ENCODE measurements at regions not wholly inside any gene's neighbourhood (a gene's known extent, or its start where the extent isn't known, plus 50 kb on each side); places are given as distances from the start of the nearest gene placed in this dataset.
"Not testable (repeated sequence)": the region's sequence is repeated elsewhere in the genome, so short reads cannot be mapped to it uniquely, and the experiment has no call there.

DNA sequence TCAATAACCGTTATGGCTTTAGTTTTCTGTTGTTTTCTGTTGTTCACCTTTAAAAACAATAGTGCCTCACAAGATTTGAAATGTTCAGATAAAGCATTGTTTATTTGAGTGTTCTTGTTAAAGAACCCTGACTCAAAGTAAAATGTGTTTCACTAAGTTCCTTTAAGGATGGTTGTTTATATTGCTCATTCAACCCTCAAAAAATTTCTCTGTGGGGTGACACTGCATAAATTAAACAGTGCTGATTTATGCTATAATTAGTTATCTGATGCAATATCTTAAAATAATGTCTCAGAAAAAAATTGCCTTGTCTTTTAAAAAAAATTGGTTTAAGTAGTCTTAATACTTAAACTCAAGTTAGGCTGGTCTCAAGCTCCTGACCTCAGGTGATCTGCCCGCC, 775.1 kb downstream of the FLRT2 start:
- no peak for DNase-seq

DNA sequence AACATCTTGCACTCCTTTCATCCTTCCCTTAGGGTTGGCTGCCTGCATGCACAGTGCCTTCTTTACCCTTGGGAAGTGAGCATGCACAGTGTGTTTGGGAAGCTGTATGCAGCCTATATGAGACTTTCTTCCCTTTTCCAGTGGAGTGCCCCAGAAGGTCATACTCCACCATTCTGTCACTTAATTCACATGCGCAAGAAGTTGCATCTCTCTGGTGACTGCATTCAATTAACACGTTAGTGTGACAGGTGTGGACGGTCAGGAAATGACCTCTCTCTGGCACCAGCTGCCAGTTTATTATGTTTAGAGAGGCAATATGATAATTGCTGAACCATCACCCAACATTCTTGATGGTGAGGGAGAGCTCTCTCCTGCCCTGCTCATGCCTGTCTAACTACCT, 770.0 kb downstream of the FLRT2 start:
- no peak for DNase-seq

DNA sequence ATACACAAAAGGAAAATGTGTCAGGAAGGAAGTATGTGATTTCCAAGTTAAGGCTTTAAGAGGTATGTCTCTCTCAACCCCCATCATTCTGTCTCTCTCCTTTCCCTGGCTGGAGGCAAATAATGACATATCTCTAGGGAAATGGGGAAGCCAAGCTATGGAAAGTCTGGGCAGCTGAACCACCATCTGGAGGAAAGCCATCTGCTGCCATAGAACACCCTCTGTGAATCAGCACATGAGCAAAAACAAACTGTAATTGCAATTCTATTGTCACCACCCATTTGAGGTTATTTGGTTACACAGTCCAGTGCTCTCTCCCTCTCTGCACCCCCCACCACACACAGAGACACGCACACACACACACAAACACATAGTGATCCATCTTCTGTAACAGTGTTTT, 766.2 kb downstream of the FLRT2 start:
- DNase-seq, result peak; percentile 82

DNA sequence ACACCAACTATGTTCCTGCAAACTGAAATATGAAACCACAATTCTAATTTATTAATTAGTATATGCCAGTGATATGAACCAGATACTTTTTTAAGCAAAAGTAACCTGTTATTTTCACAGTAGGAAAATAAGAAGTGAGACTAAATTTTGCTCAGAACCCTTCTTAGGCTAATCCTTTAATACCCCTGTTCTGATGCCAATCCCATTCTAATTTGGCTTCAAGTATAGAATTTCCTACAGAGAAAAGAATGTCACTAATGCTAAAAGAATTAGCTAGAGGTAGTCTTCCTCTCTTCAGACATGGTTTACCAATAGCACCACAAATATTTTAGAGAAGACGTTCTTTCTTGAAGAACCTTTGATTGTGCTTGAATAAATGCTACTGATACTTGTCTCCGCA, 758.4 kb downstream of the FLRT2 start:
- no peak for DNase-seq

DNA sequence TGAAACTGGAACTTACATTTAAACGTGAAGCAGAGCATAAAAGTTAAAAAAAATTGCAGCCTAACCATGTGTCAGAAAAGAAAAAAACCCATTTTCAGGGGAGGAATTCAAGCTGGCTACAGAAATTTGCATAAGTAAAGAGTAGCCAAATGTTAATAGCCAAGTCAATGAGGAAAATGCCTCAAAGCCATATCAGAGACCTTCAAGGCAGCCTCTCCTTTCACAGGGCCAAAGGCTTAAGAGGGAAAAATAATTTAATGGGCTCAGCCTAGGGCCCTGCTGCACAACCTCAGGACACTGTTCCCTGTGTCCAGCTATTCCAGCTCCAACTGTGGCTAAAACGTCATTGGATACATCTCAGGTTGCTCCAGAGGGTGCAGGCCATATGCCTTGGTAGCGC, 749.5 kb downstream of the FLRT2 start:
- DNase-seq, result no peak

DNA sequence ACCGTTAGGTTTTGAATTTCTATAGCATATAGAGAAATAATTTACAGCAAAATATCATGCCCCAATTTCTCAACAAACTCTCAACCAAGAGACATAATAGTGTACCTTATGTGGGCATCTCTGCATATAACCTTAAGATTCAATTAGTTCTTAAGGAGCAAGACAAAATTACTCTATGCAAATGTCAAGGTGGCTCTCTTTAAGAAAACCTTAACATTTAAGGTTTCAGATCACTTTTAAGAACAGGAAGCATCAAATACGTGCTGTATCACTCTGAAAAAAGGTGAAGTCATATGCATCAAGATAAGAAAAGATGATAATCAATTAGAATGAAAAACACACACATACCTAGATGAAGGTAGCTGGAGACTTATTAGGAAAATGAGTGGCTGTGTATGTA, 728.0 kb downstream of the FLRT2 start:
- no peak for DNase-seq

DNA sequence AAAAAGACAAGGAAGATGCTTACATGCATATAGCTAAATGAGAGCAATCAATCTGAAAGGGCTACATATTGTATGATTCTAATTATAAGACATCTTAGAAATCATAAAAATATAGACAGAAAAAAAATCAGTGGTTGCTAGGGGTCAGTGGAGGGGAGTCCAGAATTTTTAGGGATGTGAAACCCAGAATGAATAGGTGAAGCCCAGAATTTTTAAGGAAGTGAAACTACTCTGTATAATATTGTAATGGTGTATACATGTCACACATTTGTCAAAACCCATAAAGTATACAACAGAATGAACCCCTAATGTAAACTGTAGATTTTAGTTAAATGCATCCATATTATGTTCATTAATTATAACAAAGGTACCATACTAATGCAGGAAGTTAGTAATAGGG, 713.2 kb downstream of the FLRT2 start:
- DNase-seq, result no peak

DNA sequence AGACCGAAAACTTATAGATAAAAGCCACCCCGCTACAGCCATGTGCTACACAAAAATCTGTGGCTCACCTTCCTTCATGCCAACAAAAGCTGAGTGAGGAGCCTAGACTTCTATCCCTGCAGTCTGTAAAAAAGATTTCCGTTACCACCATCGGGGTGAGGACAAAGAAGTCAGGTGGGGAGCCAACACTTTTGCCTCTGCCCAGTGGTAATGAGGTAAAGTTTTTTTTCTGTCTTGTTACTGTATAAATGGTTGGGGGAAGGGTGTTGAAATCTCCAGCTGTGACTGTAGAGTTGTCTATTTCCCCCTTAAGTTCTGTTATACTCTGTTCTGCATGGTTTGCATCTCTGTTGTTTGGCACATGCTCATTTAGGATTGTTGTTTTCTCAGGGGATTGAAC, 707.8 kb downstream of the FLRT2 start:
- peak; percentile 35 for DNase-seq

DNA sequence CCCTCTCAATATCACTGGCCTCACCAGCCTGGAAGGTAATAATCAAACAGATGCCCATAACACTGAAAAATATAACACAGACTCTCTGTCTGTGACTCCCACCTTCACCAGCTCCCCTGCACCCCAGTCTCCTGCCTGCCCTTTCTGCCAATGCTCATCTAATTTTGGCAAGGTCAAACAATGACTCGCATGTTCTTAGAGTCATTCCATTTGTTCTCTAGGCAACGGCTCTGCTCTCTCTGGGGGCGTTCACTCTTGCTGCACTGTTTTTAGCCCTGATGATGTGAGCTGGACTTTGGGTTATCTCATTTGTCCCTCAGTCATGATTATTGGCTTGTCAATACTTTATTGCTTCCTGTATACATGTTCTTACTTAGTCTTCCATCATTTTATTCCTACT, 691.8 kb downstream of the FLRT2 start:
- no peak for DNase-seq

DNA sequence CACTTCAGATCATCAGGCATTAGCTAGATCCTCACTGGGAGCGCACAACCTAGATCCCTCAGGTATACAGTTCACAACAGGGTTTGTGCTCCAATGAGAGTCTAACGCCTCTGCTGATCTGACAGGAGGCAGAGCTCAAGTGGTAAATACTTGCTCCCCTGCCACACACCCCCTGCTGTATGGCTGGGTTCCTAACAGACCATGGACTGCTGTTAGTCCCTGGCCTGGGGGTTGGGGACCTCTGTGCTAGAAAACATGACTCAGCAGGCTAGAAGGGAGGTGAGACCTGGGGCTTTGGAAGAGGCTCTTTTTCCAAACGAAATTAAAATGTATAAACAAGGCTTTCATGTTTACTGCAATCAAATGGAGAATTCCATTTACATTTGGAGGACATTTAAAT, 691.1 kb downstream of the FLRT2 start:
- DNase-seq, result no peak

DNA sequence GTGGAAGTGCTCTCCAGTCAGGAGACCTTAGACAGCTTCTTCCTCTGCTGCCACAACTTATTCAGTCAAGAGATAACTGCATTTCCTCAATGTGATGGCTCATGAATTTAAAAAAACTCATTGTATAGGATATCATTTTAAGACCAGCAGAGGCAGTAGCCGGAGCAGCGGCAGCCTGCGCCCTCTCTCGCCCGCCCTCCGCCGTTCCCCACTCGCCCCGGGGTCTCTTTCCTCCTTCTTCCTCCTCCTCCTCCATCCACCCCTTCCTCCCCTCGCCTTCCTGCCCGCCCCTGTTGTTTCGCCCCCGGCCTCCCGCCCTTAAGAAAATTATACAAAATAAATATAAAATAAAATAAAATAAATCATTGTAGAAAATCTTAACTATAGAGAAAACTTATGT, 687.6 kb downstream of the FLRT2 start:
- DNase-seq, result no peak

DNA sequence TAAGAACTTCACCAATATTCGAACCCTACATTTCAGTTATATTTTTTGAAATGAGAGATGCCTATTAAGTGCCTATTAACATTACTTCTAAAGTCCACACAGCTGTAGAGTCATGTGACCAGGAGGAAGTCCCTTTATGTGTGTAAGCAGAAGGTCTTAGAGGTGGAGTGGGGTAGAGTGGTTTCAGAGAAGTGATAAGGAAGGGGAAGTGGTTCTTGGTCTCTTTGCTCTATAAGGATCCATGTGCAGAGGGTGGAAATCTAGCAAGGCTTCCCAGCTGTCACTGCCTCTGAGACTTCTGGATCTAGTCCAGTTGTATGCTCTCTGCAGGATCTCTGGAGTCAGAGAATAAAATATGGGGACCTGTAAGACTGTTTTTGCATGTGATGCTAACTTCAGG, 673.9 kb downstream of the FLRT2 start:
- DNase-seq, result no peak

DNA sequence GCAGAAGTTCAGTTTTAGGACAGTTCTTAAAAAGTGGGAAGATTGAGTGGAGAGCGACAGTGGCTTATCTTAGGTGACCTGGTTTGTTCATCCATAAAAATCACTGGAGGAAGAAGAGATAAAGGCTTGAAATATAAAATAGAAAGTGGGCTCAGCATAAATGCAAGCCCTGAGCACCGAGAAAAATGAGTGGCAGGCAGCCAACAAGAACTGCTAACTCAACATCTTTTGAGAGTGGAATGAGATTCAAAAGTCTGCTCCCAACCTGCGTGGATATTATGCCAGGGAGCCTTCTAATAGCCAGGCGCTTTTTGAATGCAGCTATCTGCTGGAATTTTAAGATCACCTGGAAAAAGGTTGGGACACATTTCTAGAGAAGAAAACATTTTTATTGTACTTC, 666.5 kb downstream of the FLRT2 start:
- no peak for DNase-seq

DNA sequence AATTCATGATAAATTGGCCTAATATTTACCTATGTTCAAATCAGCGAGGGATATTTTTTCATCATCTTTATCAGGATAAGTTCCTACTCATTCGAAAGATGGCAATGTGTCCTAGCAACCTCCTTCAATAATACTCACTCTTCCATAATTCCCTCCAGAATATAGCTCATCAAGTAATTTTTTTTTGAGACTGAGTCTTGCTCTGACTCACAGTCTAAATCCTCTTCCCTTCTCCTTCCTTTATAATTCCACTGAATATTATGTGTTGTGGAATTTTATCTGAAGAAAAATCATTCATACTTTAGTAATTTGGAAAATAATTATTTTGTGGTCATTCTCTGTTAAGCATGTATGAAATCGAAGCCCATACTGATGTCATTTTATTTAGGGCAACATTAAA, 663.8 kb downstream of the FLRT2 start:
- DNase-seq, result no peak

DNA sequence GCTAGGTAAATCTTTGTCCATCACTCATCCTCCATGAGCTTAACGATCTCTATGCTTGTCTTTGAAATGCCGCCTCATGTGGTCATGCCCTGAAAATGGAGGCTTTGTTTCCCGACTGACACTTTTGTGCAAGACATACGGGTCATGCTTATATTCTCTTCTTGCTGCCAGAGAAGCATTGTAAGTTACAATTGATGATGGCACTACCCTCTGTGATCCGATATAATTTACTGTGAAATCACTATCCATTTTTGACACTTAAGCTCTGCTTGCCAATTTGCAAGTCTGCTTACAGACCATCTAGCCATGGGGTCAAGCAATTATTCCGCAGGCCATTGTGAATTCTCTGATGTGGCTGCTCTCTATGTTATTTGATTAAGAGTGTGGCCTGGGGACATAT, 650.0 kb downstream of the FLRT2 start:
- no peak for DNase-seq

DNA sequence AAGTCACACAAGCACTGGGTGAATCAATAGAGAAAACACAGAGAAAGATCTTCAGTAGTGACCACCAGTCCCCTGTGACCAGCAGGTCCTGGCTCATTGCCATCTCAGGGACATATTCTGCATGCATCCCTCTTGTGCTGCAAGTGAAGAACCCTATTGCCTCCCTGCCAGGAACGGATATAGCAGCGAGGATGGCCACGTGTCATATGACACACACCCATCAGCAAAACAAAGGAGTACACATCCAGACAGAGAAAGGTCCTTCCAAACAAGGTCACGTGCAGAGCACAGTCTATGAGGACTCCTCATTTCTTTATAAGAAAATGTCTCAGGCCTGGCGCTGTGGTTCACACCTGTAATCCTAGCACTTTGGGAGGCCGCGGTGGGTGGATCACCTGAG, 638.4 kb downstream of the FLRT2 start:
- DNase-seq, result no peak

DNA sequence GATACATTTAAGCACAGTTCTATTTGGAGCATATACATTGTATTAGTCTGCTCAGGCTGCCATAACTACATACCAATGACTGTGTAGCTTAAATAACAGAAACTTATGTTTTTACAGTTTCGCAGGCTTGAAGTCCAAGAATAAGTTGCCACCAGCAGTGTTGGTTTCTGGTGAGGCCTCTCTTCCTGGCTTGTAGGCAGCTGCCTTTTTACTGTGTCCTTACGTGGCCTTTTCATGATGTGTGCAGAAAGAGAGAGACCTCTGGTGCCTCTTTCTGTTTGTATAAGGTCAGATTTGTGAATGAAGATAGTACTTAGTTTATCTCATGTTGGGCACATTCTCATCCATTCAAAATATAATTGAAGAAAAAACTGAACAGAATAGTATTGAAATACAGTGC, 636.6 kb downstream of the FLRT2 start:
- no peak for DNase-seq

DNA sequence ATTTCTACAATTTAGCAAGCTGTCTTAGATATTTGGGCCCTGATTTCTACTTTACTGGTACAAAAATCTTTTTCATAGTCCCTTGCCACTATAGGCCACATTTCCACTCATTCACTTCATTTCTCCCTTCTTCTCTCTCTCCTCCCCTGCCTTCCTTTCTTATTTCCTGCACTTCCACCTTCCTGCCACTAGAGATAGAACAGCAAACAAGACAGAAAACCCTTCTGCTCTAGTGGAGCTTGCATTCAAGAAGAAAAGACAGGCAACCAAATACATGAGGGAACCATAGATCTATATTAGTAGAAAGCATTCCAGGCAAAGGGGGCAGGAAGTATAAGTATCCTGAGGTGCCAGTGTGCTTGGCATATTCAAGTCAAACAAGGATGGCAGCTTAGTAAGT, 623.5 kb downstream of the FLRT2 start:
- no peak for DNase-seq

DNA sequence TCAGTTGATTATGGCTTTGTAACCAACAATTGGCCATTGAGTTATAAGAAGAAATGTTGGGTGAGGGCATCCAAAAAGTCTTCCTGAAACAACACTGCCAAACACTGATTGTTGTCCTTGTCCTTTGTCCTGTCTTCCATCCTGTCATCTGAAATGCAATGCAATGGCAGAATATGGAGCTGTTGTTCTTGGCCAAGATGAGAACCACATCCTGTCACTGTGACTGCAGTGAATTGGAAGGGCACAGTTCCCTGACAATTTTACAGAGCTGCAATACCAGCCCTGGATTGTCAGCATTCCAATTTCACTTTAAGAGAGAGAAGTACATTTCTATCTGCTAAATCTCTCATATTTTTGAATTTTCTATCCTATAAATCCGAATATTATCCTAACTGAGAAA, 613.3 kb downstream of the FLRT2 start:
- no peak for DNase-seq

DNA sequence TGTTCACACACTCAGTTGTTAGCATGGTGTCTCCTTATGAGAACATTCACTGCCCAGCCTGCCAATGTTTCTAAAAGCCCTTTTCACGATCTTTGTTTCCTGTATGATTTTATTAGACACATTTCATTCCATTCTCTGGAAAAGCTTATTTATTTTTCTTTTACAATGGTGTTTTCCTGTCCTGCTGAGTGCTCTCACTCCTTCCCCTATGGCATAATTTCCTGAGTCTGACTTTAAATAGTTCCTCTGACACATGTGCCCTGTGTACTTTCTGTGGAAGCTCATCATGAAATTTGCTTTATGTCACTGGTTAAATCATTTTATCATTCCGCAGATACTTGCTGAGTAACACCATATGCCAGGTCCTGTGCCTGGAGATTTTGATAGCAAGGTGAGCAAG, 612.0 kb downstream of the FLRT2 start:
- DNase-seq, result no peak

DNA sequence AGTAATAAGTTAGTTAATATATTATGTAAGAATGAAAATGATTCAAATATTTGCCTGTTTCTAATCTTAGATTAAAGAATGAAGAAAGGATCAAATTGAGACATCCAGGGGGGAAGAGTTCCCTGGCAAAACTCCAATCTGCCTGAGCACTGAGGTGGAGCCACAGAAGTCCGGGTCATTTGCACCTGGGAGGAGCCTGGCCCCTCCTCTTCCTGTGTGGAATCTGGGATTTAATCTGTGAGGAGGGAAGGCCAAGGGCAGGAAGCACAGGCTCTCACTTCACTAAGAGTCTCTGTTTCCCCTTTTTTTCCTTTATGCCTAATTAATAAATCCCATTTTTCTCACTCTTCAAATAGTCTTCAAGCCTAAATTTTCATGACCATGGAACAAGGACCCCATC, 599.5 kb downstream of the FLRT2 start:
- no peak for DNase-seq

DNA sequence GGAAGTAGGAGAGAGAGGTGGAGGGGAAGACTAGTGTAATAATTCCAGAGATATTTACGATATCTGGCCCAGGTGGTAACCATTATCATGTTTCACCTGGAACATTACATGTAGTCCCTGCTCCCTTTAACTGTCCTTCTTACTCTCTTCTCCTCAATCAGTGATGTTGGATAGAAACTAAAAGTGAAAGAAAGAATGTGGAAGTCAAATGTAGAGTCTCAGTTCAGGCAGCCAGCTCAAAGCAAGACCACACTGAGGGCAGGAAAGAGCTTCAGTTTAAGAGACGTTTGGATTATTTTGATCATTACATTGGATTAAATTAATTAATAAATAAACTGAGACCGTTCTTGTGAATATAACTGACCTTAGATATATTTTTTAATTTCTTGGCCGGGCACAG, 594.4 kb downstream of the FLRT2 start:
- DNase-seq, result no peak

DNA sequence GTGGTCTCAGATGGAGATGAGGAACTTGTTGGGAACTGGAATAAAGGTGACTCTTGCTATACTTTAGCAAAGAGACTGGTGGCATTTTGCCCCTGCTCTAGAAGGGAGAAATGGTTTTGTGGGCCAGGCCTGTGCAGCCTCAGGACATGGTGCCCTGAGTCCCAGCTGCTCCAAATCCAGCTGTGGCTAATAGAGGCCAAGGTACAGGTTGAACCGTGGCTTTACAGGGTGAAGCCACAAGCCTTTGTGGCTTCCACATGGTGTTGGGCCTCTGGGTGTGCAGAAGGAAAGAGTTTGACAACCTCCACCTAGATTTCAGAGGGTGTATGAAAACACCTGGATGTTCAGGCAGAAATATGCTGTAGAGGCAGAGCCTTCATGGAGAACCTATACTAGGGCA, 586.0 kb downstream of the FLRT2 start:
- no peak for DNase-seq

DNA sequence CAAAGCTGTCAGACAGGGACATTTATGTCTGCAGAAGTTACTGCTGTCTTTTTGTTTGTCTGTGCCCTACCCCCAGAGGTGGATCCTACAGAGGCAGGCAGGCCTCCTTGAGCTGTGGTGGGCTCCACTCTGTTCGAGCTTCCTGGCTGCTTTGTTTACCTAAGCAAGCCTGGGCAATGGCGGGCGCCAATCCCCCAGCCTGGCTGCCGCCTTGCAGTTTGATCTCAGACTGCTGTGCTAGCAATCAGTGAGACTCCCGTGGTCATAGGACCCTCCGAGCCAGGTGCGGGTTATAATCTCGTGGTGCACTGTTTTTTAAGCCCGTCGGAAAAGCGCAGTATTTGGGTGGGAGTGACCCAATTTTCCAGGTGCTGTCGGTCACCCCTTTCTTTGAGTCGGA, 580.9 kb downstream of the FLRT2 start:
- DNase-seq, result not testable (repeated sequence)

DNA sequence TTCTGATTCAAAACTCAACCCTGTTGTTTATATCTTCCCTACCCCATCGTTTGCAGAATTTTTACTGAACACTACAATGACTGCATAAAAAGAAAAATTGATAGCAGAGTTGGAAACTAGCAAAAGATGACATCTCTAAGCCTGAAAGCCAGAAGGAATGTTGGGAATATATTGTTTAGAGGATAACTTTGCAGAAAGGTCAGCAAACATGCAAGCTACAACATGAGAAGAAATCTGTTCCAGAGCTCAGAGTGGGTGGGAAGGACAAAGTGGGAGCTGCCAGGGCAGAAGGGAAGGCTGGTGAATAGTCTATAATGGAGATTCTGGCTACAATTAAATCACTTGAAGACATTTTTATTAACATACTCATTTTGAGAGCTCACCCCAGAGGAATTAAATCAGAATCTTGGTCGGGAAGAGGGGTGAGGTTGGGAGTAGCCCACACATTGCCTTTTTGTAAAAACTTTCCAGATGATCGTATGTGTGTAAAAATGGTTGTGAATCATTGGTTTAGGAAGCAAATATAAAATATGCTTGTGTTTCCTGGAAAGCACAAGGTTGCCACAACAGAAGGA, 574.8 kb downstream of the FLRT2 start:
- no peak for DNase-seq

DNA sequence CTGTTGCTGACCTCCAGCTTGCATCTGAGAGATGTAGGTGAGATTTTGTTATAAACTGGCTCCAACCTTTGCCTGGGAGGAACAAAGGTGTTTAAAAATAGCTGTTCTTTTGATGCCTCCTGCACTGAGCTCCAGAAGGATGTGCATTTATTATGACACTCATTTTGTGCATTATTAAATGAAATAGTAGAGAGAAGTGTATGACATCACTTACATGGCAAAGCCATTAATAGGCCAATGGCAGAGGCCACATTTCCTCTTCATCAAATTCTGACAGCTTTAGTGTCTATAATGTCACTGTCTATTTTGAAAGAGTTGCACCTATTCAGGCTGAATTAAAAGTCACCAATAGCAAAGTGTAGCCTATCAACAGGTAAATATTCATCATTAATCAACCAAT, 564.6 kb downstream of the FLRT2 start:
- DNase-seq, result no peak

All from NCI-H345 (cell line).